ENCODE measurements at regions not wholly inside any gene's neighbourhood (a gene's known extent, or its start where the extent isn't known, plus 50 kb on each side); places are given as distances from the start of the nearest gene placed in this dataset.

DNA sequence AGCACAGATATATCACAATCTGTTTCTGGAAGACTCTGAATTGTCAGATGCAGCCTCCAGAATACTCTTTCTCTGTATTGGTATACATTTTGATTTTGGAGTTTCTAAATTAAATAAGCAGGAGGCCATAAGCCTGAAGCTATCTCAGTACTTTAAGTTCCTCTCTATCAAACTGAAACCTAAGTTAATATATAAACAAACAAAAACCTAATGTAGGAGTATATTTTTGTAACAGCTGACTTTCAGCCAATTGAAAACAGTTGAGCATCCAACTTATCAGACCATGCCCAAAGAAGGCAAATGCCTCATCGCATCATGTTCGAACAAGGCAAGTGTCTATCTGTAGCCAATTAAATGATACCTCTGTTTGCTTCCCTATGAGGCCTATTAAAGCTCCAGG lies 1054.4 kb downstream of the AMY1C start:
- TF ChIP-seq CTCF (IDR thresholded peaks at IDR 0.05), result no peak
- no peak for TF ChIP-seq EZH2 (IDR thresholded peaks at IDR 0.05)
